Epithelial cell of esophagus (primary cell): ENCODE measurements at regions not wholly inside any gene's neighbourhood (a gene's known extent, or its start where the extent isn't known, plus 50 kb on each side); places are given as distances from the start of the nearest gene placed in this dataset.

ENCODE experiments used
- DNase-seq: peaks from one replicate; pipeline ENCODE4 v3.0.0; 2010; ENCODE audit warnings: low read depth
- H3K4me3 ChIP-seq: 2 replicates; pipeline ENCODE4 v1.5.1; 2011; ENCODE audit warnings: mild to moderate bottlenecking, low read length, control low read depth
- TF ChIP-seq, protein P1 (sequence below): IDR thresholded peaks from 2 replicates; pipeline ENCODE4 v1.5.1; 2011; ENCODE audit warnings: low read depth, mild to moderate bottlenecking, low read length, control low read depth, inconsistent platforms; ENCODE audit not compliant: insufficient read depth; ENCODE audit errors: missing control alignments

DNA sequence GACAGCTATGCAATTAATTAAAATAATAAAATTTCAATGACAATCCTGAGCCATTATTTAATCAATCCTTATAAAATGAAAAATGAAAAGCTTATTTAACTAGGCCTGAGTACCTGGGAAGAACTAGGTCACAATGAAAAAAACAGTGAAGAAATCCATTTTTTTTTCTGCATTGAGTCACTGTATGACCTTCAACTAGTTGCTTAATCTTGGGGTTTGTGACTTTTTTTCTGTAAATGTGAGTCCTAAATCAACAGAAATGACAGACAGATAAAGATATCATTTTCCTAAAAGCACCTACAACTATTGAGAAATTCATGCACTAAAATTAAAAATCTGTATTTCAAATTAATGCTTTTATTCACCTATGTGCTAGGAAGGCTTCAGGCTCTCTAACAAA lies 96.8 kb downstream of the TMEM26 start:
- DNase-seq = no peak
- H3K4me3 ChIP-seq = no peak overlapping the region
- TF ChIP-seq, protein P1, sequence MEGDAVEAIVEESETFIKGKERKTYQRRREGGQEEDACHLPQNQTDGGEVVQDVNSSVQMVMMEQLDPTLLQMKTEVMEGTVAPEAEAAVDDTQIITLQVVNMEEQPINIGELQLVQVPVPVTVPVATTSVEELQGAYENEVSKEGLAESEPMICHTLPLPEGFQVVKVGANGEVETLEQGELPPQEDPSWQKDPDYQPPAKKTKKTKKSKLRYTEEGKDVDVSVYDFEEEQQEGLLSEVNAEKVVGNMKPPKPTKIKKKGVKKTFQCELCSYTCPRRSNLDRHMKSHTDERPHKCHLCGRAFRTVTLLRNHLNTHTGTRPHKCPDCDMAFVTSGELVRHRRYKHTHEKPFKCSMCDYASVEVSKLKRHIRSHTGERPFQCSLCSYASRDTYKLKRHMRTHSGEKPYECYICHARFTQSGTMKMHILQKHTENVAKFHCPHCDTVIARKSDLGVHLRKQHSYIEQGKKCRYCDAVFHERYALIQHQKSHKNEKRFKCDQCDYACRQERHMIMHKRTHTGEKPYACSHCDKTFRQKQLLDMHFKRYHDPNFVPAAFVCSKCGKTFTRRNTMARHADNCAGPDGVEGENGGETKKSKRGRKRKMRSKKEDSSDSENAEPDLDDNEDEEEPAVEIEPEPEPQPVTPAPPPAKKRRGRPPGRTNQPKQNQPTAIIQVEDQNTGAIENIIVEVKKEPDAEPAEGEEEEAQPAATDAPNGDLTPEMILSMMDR = no peak

DNA sequence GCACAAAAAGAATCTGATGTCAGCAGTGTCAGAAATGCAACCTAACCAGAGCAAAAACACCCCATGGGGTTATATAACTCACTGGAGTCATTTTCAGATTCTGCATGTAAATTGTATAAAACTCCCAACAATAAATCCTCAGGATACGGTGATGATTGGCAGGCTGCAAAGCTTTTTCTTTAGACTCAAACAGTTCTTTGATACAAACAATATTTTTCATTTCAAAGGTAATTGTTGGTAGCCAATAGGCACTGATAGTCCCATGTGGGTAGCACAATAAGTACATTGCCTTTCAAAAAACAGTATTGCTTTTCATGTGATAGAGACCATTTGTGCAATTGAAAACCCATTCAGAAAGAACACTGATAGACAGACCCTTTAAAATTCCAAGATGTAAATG lies 98.0 kb downstream of the TMEM26 start:
- TF ChIP-seq, protein P1 = no peak
- no peak for DNase-seq
- no peak overlapping the region for H3K4me3 ChIP-seq

DNA sequence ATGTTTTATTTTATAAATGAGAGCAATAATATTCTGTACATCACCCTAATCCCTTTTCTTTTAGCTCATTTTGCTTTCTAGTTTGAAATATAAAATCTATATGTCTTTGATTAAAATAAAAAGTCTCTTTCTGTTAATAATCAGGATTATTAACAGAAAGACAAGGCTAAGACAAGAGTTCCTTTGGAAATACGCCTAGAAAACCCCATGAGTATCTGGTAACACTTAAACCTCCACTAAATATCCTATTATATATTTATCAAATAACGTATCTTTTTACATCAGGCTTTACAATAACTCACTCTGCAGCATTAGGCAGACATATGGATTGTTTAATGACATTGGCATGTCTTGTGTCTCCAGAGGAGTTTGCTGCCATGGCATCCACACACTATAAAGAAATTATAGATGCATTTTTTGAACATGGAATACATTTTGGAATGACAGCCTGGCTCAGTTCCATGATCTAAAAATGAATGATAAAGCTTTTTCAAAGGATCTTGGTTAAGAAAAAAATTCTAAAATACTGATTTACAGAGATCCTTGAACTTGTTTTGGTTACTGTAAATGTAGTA lies 98.7 kb downstream of the TMEM26 start:
- TF ChIP-seq, protein P1 = no peak
- no peak overlapping the region for H3K4me3 ChIP-seq
- no peak for DNase-seq

DNA sequence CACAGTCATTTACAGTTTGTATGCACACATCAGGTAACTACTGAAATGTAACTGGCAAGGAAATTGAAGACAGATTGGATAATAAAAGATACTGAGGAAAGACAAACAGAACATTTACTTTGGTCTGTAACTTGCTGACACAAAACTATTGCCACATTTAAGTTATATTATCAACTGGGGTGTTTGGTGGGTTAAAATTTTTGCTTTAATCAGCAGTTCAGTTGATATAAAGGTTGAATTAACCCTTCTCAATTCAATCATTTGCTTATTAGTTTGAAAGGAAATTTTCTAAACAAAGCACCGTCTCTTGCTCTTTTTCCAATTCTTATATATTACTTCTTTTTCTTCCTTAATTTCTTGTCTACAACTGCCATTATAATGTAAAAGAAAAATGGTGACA lies 102.4 kb downstream of the TMEM26 start:
- DNase-seq = no peak
- H3K4me3 ChIP-seq = no peak overlapping the region
- TF ChIP-seq, protein P1 = no peak

DNA sequence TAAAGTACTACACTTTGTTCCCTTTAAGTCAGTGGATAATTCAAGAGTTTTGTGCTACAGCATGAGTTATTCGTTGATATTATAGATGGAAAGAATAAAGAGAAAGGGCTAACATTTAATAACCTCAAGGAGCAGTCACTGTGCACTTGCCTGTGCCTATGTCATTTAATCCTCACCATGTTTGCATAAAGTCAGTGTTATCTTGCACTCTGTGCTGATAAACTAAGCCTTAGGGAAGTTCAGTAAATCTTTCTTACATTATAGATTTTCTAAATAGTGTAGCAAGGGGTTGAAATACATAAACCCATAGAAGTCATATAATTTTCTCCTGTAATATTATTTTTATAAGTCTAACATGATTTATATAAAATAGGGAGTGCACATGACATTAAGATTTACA lies 103.1 kb downstream of the TMEM26 start:
- DNase-seq = no peak
- H3K4me3 ChIP-seq = no peak overlapping the region
- TF ChIP-seq, protein P1 = no peak

DNA sequence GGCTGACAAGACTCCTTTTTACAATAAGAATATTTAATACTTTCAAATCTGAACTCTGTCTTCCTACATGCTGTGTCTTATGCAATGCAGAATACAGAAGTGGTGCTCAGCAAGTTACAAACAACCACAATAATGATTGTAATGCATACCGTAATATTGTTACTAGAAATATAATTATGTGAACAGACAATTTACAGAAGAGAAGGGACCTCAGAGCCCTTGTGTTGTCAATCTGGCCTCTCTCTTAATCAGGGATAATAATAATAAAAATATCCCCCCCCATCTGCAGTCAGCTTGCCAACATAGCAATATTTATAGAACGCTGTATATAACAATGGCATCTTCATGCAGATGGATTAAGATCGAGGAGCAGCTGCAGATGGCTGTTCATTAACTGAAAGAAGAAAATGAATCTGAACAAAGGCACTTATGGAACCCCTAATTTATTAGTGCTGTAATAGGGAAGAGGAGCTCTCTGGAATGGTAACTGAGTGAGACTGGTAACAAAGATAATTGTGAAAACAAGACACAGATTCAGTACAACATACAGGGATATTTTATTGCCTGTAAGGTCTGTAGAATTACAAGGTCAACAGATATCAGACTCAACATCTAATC lies 106.3 kb downstream of the TMEM26 start:
- TF ChIP-seq, protein P1 = no peak
- H3K4me3 ChIP-seq = no peak overlapping the region
- no peak for DNase-seq

DNA sequence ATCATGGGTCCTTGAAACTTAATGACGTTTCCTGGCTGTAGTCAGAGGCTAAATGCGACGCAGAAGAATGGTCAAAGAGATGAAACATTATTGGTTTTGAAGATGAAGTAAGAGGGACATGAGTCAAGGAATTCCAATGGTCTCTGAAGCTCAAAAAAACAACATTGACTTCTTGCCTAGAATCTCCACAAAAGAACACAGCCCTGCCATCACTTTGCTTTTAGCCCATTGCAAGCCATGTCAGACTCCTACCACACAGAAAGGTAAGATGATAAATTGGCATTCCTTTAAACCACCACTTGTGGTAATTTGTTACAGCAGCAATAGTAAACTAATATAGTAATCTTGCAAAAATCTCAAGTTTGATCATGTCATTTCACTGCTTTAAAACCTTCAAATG lies 109.4 kb downstream of the TMEM26 start:
- no peak for DNase-seq
- no peak overlapping the region for H3K4me3 ChIP-seq
- TF ChIP-seq, protein P1 = no peak
